ENCODE measurements at regions not wholly inside any gene's neighbourhood (a gene's known extent, or its start where the extent isn't known, plus 50 kb on each side); places are given as distances from the start of the nearest gene placed in this dataset.
A peak's percentile ranks its signal among the peaks of the same experiment; 100 is the strongest.

GRCh38 chr14:37745657-37746056 is 150.2 kb downstream of the TTC6 start (continued):
- peak; percentile 74; the same call in 1 of the 2 replicates for TF ChIP-seq HOMEZ (CRISPR knock-in tag; IDR thresholded peaks at IDR 0.05; ENCODE audit: low read depth)
- no peak for TF ChIP-seq MAF1 (CRISPR knock-in tag; IDR thresholded peaks at IDR 0.05; ENCODE audit: borderline replicate concordance)
- TF ChIP-seq NFKBIZ (CRISPR knock-in tag; IDR thresholded peaks at IDR 0.05): no peak
- peak; percentile 60 for TF ChIP-seq PAXIP1 (CRISPR knock-in tag; conservative IDR thresholded peaks at IDR 0.05)
- 0 out of 2 replicates have a peak, but pooled peaks have one; percentile 10 for TF ChIP-seq SNAPC5 (CRISPR knock-in tag; IDR thresholded peaks at IDR 0.05; ENCODE audit: borderline replicate concordance)
- peak; percentile 57 for TF ChIP-seq ASH2L (IDR thresholded peaks at IDR 0.05; ENCODE audit: insufficient read length, low read depth, low read length)

GRCh38 chr14:37746140-37746832 is 150.9 kb downstream of the TTC6 start:
- intact Hi-C loops (cut with micrococcal nuclease; ENCODE audit: unreplicated experiment): no loop called here
- no peak for FAIRE-seq
- no TSS peak for BruUV-seq (replicated peaks)
- TF ChIP-seq ZNF383 (CRISPR knock-in tag; IDR thresholded peaks at IDR 0.05; ENCODE audit: borderline replicate concordance) (peak; percentile 64; the same call in 1 of the 2 replicates), TEAD3 (CRISPR knock-in tag; optimal IDR thresholded peaks at IDR 0.05; ENCODE audit: borderline replicate concordance) (peak; percentile 32), JDP2 (CRISPR knock-in tag; IDR thresholded peaks at IDR 0.05; ENCODE audit: borderline replicate concordance) (no peak), PLSCR1 (CRISPR knock-in tag; IDR thresholded peaks at IDR 0.05; ENCODE audit: borderline replicate concordance) (no peak), DNMT1 (CRISPR knock-in tag; IDR thresholded peaks at IDR 0.05) (0 out of 2 replicates have a peak, but pooled peaks have one; percentile 62), SOX5 (CRISPR knock-in tag; IDR thresholded peaks at IDR 0.05; ENCODE audit: borderline replicate concordance) (peak; percentile 57; the same call in 1 of the 2 replicates), ZNF367 (CRISPR knock-in tag; IDR thresholded peaks at IDR 0.05; ENCODE audit: borderline replicate concordance) (no peak), ELF3 (CRISPR knock-in tag; IDR thresholded peaks at IDR 0.05) (0 out of 2 replicates have a peak, but pooled peaks have one; percentile 8)

More at GRCh38 chr14:37746140-37746832, 150.9 kb downstream of the TTC6 start:
- peak overlapping the region; percentile 6 for H3K27ac ChIP-seq (ENCODE audit: extremely low read length, insufficient read depth, low read length)
- WGBS (ENCODE audit: low lambda C conversion rate): 94% methylated on average over 1 of the region's 1 CpG
- H3K4me1 ChIP-seq (ENCODE audit: insufficient read depth, low read length): peaks cover 23% of the 10 kb centered on the region
- H4K20me1 ChIP-seq (ENCODE audit: insufficient read depth, low read length): no peaks in the 10 kb centered on the region
- H3K9ac ChIP-seq (ENCODE audit: insufficient read depth, low read depth, low read length): no peak overlapping the region
- H3K4me2 ChIP-seq (ENCODE audit: low read depth, low read length): peak overlapping the region; percentile 16; the same call in 1 of the 2 replicates
- no peak overlapping the region for H2AFZ ChIP-seq (ENCODE audit: low read length)
- peak; percentile 71 for DNase-seq (ENCODE audit: low spot score)
- no peaks in the 10 kb centered on the region for H3K36me3 ChIP-seq (replicated peaks in 1 of 2; ENCODE audit: control insufficient read depth in 1 of 2, insufficient read depth in 2 of 2, low read length in 2 of 2)
- POLR2A ChIA-PET: interaction anchor here (1.3 kb wide), 1 partner anchor 119 kb away, joined by 4 read pairs; no protein-coding TSS in a partner anchor
- H3K79me2 ChIP-seq (ENCODE audit: insufficient read depth, low read length): no peaks in the 10 kb centered on the region
- CTCF ChIA-PET (ENCODE audit: low intra/inter-chr PET ratio, low total read pairs): no interaction called here
- ATAC-seq: peak; percentile 59
- in situ Hi-C loops (cut with HindIII; ENCODE audit: extremely low pct_ligation_motif_present, low pct_unique_long_range_greater_than_20kb): no loop called here
- no peaks in the 10 kb centered on the region for H3K9me3 ChIP-seq (ENCODE audit: low read length)
- H3K27me3 ChIP-seq (ENCODE audit: control insufficient read depth in 1 of 2, insufficient read depth in 2 of 2, low read length in 2 of 2): no peaks in the 10 kb centered on the region
- H3K4me3 ChIP-seq (replicated peaks in 1 of 3; ENCODE audit: insufficient read depth in 1 of 3, low read depth in 2 of 3, low read length in 3 of 3): no peak overlapping the region
